SH-SY5Y (cell line): ENCODE measurements at regions not wholly inside any gene's neighbourhood (a gene's known extent, or its start where the extent isn't known, plus 50 kb on each side); places are given as distances from the start of the nearest gene placed in this dataset.

ENCODE experiments used
- GATA2 ChIP-seq: IDR thresholded peaks from 2 replicates; pipeline ENCODE4 v1.6.1; 2011; ENCODE audit warnings: mild to moderate bottlenecking, low read depth, low read length
- GATA3 ChIP-seq: IDR thresholded peaks from 2 replicates; pipeline ENCODE4 v1.6.1; 2011; ENCODE audit warnings: low read depth, mild to moderate bottlenecking, low read length, moderate library complexity

- TF ChIP-seq GATA2 (no peak), GATA3 (no peak)
These were observed 98.4 kb downstream of the CNTN3 start for GRCh38 chr3:74516019-74516418.
